ENCODE measurements at regions not wholly inside any gene's neighbourhood (a gene's known extent, or its start where the extent isn't known, plus 50 kb on each side); places are given as distances from the start of the nearest gene placed in this dataset.

DNA sequence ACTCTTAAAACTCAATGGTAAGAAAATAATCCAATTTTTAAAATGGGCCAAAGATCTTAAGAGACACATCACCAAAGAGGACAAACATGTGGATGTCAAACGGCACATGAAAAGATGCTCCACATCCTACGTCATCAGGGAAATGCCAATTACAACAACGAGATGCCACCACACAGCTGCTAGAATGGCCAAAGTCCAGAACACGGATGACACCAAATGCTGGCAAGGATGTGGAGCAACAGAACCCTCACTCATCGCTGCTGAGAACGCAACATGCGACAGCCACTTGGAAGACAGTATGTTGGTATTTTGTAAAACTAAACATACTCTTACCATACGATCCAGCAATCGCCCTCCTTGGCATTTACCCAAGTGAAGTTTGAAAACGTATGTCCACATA lies 132.8 kb upstream of the CDH4 start:
- Histone ChIP-seq H3K79me2 (ENCODE audit: low read length) (no peaks in the 10 kb centered on the region), H4K20me1 (ENCODE audit: low read length) (no peaks in the 10 kb centered on the region), H2AFZ (ENCODE audit: low read length) (no peak overlapping the region), H3K9ac (ENCODE audit: low read length) (no peak overlapping the region), H3K36me3 (ENCODE audit: low read depth, low read length) (no peaks in the 10 kb centered on the region), H3K9me2 (replicated peaks; ENCODE audit: low read length) (no peaks in the 10 kb centered on the region), H3K4me1 (ENCODE audit: insufficient read depth, low read length) (no peaks in the 10 kb centered on the region), H3K9me3 (ENCODE audit: low read length) (no peaks in the 10 kb centered on the region), H3K27me3 (ENCODE audit: low read length) (peaks cover 26% of the 10 kb centered on the region; the same call in 1 of the 2 replicates), H3F3A (ENCODE audit: low read length, unreplicated experiment) (no peaks in the 10 kb centered on the region), H3K27ac (ENCODE audit: low read length) (no peak overlapping the region), H3K4me3 (ENCODE audit: low read length) (no peak overlapping the region), H3K4me2 (ENCODE audit: low read length) (no peak overlapping the region)
- intact Hi-C loops (cut with micrococcal nuclease), result no loop called here
- no TSS peak for BruUV-seq (replicated peaks)
- no peak for DNase-seq
- no peak for ATAC-seq
- POLR2A ChIA-PET (ENCODE audit: unreplicated experiment), result no interaction called here
- TF ChIP-seq EZH2phosphoT487 (IDR thresholded peaks at IDR 0.05; ENCODE audit: borderline replicate concordance, low read length), result no peak
- no peak for TF ChIP-seq EZH2 (IDR thresholded peaks at IDR 0.05; ENCODE audit: low read length, unreplicated experiment)
- TF ChIP-seq, protein P1, sequence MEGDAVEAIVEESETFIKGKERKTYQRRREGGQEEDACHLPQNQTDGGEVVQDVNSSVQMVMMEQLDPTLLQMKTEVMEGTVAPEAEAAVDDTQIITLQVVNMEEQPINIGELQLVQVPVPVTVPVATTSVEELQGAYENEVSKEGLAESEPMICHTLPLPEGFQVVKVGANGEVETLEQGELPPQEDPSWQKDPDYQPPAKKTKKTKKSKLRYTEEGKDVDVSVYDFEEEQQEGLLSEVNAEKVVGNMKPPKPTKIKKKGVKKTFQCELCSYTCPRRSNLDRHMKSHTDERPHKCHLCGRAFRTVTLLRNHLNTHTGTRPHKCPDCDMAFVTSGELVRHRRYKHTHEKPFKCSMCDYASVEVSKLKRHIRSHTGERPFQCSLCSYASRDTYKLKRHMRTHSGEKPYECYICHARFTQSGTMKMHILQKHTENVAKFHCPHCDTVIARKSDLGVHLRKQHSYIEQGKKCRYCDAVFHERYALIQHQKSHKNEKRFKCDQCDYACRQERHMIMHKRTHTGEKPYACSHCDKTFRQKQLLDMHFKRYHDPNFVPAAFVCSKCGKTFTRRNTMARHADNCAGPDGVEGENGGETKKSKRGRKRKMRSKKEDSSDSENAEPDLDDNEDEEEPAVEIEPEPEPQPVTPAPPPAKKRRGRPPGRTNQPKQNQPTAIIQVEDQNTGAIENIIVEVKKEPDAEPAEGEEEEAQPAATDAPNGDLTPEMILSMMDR (conservative IDR thresholded peaks at IDR 0.05; ENCODE audit: low read depth, low read length), result no peak
- CTCF ChIA-PET, result no interaction called here

DNA sequence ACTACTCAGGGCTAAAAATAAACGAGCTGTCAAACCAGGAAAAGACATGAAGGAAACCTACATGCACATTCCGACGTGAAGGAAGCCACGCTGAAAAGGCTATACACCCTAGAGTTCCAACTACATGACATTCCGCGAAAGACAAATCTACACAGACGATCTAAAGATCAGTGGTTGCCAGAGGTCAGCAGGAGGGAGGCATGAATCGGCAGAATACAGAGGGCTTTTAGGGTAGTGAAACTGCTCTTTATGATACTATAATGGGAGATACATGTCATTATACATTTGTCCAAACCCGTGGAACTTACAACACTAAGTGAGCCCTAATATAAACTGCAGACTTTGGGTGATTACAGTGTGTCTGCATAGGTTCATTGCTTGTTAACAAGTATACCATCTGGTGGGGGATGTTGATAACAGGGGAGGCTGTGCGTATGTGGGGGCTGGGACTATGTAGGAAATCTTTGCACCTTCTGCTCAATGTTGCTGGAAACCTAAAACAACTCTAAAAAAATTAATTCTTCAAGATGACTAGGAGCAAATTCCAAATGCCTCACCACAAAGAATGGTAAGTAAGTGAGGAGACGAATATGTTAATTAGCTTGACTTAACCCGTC lies 132.2 kb upstream of the CDH4 start:
- no peak overlapping the region for H3K27ac ChIP-seq (ENCODE audit: low read length)
- H3K9ac ChIP-seq (ENCODE audit: low read length), result no peak overlapping the region
- peaks cover 20% of the 10 kb centered on the region; the same call in 1 of the 2 replicates for H3K27me3 ChIP-seq (ENCODE audit: low read length)
- H3K36me3 ChIP-seq (ENCODE audit: low read depth, low read length), result no peaks in the 10 kb centered on the region
- ChIA-PET CTCF (no interaction called here), POLR2A (ENCODE audit: unreplicated experiment) (no interaction called here)
- H2AFZ ChIP-seq (ENCODE audit: low read length), result no peak overlapping the region
- H3K4me2 ChIP-seq (ENCODE audit: low read length), result no peak overlapping the region
- no TSS peak for BruUV-seq (replicated peaks)
- no peak for TF ChIP-seq EZH2phosphoT487 (IDR thresholded peaks at IDR 0.05; ENCODE audit: borderline replicate concordance, low read length)
- TF ChIP-seq EZH2 (IDR thresholded peaks at IDR 0.05; ENCODE audit: low read length, unreplicated experiment), result no peak
- TF ChIP-seq, protein P1 (conservative IDR thresholded peaks at IDR 0.05; ENCODE audit: low read depth, low read length), result no peak
- no peaks in the 10 kb centered on the region for H4K20me1 ChIP-seq (ENCODE audit: low read length)
- intact Hi-C loops (cut with micrococcal nuclease), result no loop called here
- DNase-seq (no peak), ATAC-seq (no peak)
- H3K4me3 ChIP-seq (ENCODE audit: low read length), result no peak overlapping the region
- no peaks in the 10 kb centered on the region for H3F3A ChIP-seq (ENCODE audit: low read length, unreplicated experiment)
- H3K9me2 ChIP-seq (replicated peaks; ENCODE audit: low read length), result no peaks in the 10 kb centered on the region
- H3K9me3 ChIP-seq (ENCODE audit: low read length), result no peaks in the 10 kb centered on the region
- no peaks in the 10 kb centered on the region for H3K79me2 ChIP-seq (ENCODE audit: low read length)
- H3K4me1 ChIP-seq (ENCODE audit: insufficient read depth, low read length), result no peaks in the 10 kb centered on the region

DNA sequence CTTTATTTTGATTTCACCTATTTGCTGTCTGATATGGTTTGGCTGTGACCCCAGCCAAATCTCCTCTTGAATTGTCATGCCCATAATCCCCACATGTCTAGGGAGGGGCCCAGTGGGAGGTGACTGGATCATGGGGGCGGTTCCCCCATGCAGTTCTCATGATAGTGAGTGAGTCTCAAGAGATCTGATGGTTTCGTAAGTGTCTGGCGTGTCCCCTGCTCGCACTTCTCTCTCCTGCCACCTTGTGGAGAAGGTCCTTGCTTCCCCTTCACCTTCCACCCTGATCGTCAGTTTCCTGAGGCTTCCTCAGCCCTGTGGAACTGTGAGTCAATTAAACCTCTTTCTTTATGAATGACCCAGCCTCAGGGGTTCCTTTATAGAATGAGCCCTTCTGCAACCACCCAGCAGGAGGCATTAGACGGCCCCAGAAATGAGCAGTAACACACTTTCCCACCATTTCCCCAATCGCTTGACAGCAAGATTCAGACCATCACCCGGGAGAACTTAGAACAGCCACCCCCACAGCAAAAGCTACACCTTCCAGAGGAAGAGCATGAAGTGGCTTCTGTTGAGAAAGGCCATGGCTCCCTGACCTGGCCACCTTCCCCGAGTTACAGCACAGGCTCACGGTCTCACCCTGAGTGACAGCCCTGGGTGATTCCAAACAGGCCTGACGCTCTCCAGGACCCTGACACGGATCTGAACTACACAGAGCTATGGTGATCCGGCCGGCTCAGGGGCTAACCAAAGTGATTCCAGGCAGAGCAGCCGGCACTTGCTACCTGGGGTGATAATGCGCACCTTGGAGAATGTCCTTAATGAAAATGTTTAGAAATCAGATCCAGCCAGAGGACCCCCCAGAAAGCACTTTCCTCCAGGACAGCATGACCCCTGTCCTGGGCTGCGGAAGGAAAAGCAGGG lies 131.2 kb upstream of the CDH4 start:
- Histone ChIP-seq H4K20me1 (ENCODE audit: low read length) (no peaks in the 10 kb centered on the region), H3K9me3 (ENCODE audit: low read length) (no peaks in the 10 kb centered on the region), H3K4me1 (ENCODE audit: insufficient read depth, low read length) (no peaks in the 10 kb centered on the region), H3F3A (ENCODE audit: low read length, unreplicated experiment) (no peaks in the 10 kb centered on the region), H2AFZ (ENCODE audit: low read length) (no peak overlapping the region), H3K9me2 (replicated peaks; ENCODE audit: low read length) (no peaks in the 10 kb centered on the region), H3K9ac (ENCODE audit: low read length) (no peak overlapping the region), H3K36me3 (ENCODE audit: low read depth, low read length) (no peaks in the 10 kb centered on the region), H3K79me2 (ENCODE audit: low read length) (no peaks in the 10 kb centered on the region), H3K27me3 (ENCODE audit: low read length) (peaks cover 20% of the 10 kb centered on the region; the same call in 1 of the 2 replicates), H3K4me2 (ENCODE audit: low read length) (no peak overlapping the region), H3K27ac (ENCODE audit: low read length) (no peak overlapping the region), H3K4me3 (ENCODE audit: low read length) (no peak overlapping the region)
- DNase-seq (peak; percentile 35), ATAC-seq (peak; percentile 57)
- CTCF ChIA-PET, result no interaction called here
- TF ChIP-seq EZH2phosphoT487 (IDR thresholded peaks at IDR 0.05; ENCODE audit: borderline replicate concordance, low read length) (no peak), EZH2 (IDR thresholded peaks at IDR 0.05; ENCODE audit: low read length, unreplicated experiment) (no peak)
- TF ChIP-seq, protein P1 (conservative IDR thresholded peaks at IDR 0.05; ENCODE audit: low read depth, low read length), result peak; percentile 56
- no TSS peak for BruUV-seq (replicated peaks)
- POLR2A ChIA-PET (ENCODE audit: unreplicated experiment), result no interaction called here
- intact Hi-C loops (cut with micrococcal nuclease), result no loop called here
